ENCODE measurements at regions not wholly inside any gene's neighbourhood (a gene's known extent, or its start where the extent isn't known, plus 50 kb on each side); places are given as distances from the start of the nearest gene placed in this dataset.

DNA sequence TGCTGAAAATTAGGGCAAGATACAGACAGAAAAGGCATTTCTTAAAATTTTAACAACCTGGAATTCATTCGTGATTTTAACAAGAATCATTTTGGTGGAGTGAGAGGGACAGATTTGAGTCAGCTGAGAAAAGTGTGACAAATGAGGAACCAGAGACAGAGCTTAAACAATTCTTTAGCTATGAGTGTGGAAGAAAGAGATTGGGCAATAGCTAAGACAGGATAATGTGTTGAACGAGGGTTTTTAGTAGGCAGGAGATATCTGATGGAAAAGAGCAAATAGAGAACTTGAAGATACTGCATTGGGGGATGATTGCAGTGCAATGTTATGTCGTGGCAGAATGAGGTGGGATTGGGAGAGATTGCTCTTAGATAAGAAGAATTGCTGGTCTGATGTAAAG is 164.2 kb upstream of the SPRY1 start:
- CTCF ChIA-PET, result interaction anchor here (0.6 kb wide), 1 partner anchor 69 kb away, joined by 4 read pairs; no protein-coding TSS in a partner anchor
- Histone ChIP-seq H3K9me3 (replicated peaks; ENCODE audit: control insufficient read depth, insufficient read depth, low read length) (no peaks in the 10 kb centered on the region), H3K79me2 (ENCODE audit: control insufficient read depth, insufficient read depth, low read length) (no peaks in the 10 kb centered on the region), H3K9ac (ENCODE audit: control insufficient read depth, insufficient read depth, low read length) (no peak overlapping the region), H3K27me3 (replicated peaks in 1 of 2; ENCODE audit: control insufficient read depth in 2 of 2, insufficient read depth in 2 of 2, low read length in 1 of 2) (no peaks in the 10 kb centered on the region), H2AFZ (ENCODE audit: control insufficient read depth, low read depth, low read length) (no peak overlapping the region), H4K20me1 (ENCODE audit: control insufficient read depth, insufficient read depth) (no peaks in the 10 kb centered on the region), H3K4me1 (ENCODE audit: control insufficient read depth, insufficient read depth, low read length) (no peaks in the 10 kb centered on the region), H3K4me3 (no peak overlapping the region), H3K4me2 (ENCODE audit: control insufficient read depth, insufficient read depth) (no peak overlapping the region), H3K36me3 (ENCODE audit: control insufficient read depth in 2 of 2, insufficient read depth in 2 of 2, low read length in 1 of 2) (no peaks in the 10 kb centered on the region), H3K27ac (ENCODE audit: control insufficient read depth, insufficient read depth) (no peak overlapping the region)
- in situ Hi-C loops (cut with MboI), result no loop called here
- SMC1A ChIA-PET (ENCODE audit: uncharacterized antibody, unreplicated experiment), result interaction anchor here (0.9 kb wide), 1 partner anchor 429 kb away, joined by 3 read pairs; no protein-coding TSS in a partner anchor
- BruUV-seq (replicated peaks), result no TSS peak
- POLR2A ChIA-PET, result no interaction called here
- FAIRE-seq (no peak), ATAC-seq (no peak), DNase-seq (ENCODE audit: low read depth, low spot score) (no peak)
- intact Hi-C loops (cut with micrococcal nuclease; ENCODE audit: unreplicated experiment), result no loop called here
- WGBS (ENCODE audit: insufficient coverage, insufficient replicate concordance, low lambda C conversion rate, missing lambda C conversion rate), result 52% methylated on average over 3 of the region's 3 CpGs
- TF ChIP-seq JUNB (IDR thresholded peaks at IDR 0.05), result no peak
- no peak for TF ChIP-seq ZSCAN29 (IDR thresholded peaks at IDR 0.05)
- no peak for TF ChIP-seq NR2F1 (conservative IDR thresholded peaks at IDR 0.05)
- TF ChIP-seq ESRRA (IDR thresholded peaks at IDR 0.05; ENCODE audit: low read length), result no peak
- TF ChIP-seq TAF1 (IDR thresholded peaks at IDR 0.05; ENCODE audit: borderline replicate concordance, low read depth, low read length), result no peak
- TF ChIP-seq FOS (IDR thresholded peaks at IDR 0.05; ENCODE audit: borderline replicate concordance, extremely low read depth, insufficient read length), result no peak
- TF ChIP-seq CREB1 (IDR thresholded peaks at IDR 0.05; ENCODE audit: low read depth), result no peak
- TF ChIP-seq STAT1 (conservative IDR thresholded peaks at IDR 0.05), result no peak
- TF ChIP-seq, protein P1, sequence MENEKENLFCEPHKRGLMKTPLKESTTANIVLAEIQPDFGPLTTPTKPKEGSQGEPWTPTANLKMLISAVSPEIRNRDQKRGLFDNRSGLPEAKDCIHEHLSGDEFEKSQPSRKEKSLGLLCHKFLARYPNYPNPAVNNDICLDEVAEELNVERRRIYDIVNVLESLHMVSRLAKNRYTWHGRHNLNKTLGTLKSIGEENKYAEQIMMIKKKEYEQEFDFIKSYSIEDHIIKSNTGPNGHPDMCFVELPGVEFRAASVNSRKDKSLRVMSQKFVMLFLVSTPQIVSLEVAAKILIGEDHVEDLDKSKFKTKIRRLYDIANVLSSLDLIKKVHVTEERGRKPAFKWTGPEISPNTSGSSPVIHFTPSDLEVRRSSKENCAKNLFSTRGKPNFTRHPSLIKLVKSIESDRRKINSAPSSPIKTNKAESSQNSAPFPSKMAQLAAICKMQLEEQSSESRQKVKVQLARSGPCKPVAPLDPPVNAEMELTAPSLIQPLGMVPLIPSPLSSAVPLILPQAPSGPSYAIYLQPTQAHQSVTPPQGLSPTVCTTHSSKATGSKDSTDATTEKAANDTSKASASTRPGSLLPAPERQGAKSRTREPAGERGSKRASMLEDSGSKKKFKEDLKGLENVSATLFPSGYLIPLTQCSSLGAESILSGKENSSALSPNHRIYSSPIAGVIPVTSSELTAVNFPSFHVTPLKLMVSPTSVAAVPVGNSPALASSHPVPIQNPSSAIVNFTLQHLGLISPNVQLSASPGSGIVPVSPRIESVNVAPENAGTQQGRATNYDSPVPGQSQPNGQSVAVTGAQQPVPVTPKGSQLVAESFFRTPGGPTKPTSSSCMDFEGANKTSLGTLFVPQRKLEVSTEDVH (IDR thresholded peaks at IDR 0.05; ENCODE audit: low read depth, partially characterized antibody), result no peak
- TF ChIP-seq ZNF217 (IDR thresholded peaks at IDR 0.05), result no peak
- TF ChIP-seq BMI1 (IDR thresholded peaks at IDR 0.05; ENCODE audit: borderline replicate concordance), result no peak
- TF ChIP-seq IKZF2 (IDR thresholded peaks at IDR 0.05), result no peak
- TF ChIP-seq, protein P2, sequence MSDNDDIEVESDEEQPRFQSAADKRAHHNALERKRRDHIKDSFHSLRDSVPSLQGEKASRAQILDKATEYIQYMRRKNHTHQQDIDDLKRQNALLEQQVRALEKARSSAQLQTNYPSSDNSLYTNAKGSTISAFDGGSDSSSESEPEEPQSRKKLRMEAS (IDR thresholded peaks at IDR 0.05; ENCODE audit: low read depth, low read length), result no peak
- no peak for TF ChIP-seq CBFB (IDR thresholded peaks at IDR 0.05; ENCODE audit: low read depth)
- TF ChIP-seq, protein P3, sequence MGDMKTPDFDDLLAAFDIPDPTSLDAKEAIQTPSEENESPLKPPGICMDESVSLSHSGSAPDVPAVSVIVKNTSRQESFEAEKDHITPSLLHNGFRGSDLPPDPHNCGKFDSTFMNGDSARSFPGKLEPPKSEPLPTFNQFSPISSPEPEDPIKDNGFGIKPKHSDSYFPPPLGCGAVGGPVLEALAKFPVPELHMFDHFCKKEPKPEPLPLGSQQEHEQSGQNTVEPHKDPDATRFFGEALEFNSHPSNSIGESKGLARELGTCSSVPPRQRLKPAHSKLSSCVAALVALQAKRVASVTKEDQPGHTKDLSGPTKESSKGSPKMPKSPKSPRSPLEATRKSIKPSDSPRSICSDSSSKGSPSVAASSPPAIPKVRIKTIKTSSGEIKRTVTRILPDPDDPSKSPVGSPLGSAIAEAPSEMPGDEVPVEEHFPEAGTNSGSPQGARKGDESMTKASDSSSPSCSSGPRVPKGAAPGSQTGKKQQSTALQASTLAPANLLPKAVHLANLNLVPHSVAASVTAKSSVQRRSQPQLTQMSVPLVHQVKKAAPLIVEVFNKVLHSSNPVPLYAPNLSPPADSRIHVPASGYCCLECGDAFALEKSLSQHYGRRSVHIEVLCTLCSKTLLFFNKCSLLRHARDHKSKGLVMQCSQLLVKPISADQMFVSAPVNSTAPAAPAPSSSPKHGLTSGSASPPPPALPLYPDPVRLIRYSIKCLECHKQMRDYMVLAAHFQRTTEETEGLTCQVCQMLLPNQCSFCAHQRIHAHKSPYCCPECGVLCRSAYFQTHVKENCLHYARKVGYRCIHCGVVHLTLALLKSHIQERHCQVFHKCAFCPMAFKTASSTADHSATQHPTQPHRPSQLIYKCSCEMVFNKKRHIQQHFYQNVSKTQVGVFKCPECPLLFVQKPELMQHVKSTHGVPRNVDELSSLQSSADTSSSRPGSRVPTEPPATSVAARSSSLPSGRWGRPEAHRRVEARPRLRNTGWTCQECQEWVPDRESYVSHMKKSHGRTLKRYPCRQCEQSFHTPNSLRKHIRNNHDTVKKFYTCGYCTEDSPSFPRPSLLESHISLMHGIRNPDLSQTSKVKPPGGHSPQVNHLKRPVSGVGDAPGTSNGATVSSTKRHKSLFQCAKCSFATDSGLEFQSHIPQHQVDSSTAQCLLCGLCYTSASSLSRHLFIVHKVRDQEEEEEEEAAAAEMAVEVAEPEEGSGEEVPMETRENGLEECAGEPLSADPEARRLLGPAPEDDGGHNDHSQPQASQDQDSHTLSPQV (IDR thresholded peaks at IDR 0.05), result no peak
- no peak for TF ChIP-seq CHD4 (IDR thresholded peaks at IDR 0.05)
- TF ChIP-seq EZH2 (IDR thresholded peaks at IDR 0.05; ENCODE audit: borderline replicate concordance, control insufficient read depth, low read depth, low read length), result no peak
- RAD21 ChIA-PET (ENCODE audit: unreplicated experiment), result no interaction called here
